ENCODE measurements at regions not wholly inside any gene's neighbourhood (a gene's known extent, or its start where the extent isn't known, plus 50 kb on each side); places are given as distances from the start of the nearest gene placed in this dataset.

DNA sequence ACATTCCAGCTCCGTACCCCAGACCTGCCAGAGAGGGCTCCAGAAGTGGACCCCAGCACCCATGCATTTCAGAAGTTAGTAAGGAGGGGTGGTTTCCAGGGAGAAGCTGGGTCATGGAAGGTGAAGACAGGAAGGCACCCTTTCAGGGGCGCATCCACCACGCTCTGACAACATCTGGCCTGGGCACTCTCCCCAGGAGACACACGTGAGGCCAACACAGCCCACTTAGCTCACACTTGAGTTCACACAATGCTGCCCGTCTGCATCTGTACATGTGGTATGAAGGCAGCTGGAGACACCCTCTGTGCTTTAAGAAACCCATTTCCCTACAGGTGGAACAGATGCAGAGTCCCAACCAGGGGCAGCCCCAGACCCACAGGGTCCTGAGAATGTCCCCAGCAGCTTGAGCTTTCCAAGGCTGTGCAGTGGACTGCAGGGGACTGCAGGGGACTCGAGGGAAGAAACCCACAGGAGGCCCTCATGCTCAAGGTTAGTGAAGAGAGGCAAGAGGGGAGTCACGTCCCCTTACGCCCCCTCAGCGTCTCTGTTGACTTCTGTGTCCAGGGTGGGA is 326.8 kb upstream of the IRX1 start:
- TF ChIP-seq, protein P1, sequence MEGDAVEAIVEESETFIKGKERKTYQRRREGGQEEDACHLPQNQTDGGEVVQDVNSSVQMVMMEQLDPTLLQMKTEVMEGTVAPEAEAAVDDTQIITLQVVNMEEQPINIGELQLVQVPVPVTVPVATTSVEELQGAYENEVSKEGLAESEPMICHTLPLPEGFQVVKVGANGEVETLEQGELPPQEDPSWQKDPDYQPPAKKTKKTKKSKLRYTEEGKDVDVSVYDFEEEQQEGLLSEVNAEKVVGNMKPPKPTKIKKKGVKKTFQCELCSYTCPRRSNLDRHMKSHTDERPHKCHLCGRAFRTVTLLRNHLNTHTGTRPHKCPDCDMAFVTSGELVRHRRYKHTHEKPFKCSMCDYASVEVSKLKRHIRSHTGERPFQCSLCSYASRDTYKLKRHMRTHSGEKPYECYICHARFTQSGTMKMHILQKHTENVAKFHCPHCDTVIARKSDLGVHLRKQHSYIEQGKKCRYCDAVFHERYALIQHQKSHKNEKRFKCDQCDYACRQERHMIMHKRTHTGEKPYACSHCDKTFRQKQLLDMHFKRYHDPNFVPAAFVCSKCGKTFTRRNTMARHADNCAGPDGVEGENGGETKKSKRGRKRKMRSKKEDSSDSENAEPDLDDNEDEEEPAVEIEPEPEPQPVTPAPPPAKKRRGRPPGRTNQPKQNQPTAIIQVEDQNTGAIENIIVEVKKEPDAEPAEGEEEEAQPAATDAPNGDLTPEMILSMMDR (IDR thresholded peaks at IDR 0.05): no peak
- no peak for TF ChIP-seq POLR2A (IDR thresholded peaks at IDR 0.05)

Measured in lower leg skin (tissue), 3 donors.